Activated T-cell treated with anti-CD3 and anti-CD28 coated beads, Interleukin-2, amount 50 U/mL, for 48 hours (primary cell): ENCODE measurements at regions not wholly inside any gene's neighbourhood (a gene's known extent, or its start where the extent isn't known, plus 50 kb on each side); places are given as distances from the start of the nearest gene placed in this dataset.

ENCODE experiments used
- DNase-seq, 2 experiments: peaks; one replicate each; pipeline ENCODE4 v3.0.0-alpha.2; 2020

GRCh38 chr18:72922895-72923294 lies 55.1 kb upstream of the NETO1 start:
- no peak for DNase-seq
